GM18858 (cell line): ENCODE measurements at regions not wholly inside any gene's neighbourhood (a gene's known extent, or its start where the extent isn't known, plus 50 kb on each side); places are given as distances from the start of the nearest gene placed in this dataset.

ENCODE experiments used
- ATAC-seq: cut with Tn5 transposase; IDR thresholded peaks from one replicate; pipeline ENCODE4 v1.9.1; 2021; ENCODE audit not compliant: unreplicated experiment

DNA sequence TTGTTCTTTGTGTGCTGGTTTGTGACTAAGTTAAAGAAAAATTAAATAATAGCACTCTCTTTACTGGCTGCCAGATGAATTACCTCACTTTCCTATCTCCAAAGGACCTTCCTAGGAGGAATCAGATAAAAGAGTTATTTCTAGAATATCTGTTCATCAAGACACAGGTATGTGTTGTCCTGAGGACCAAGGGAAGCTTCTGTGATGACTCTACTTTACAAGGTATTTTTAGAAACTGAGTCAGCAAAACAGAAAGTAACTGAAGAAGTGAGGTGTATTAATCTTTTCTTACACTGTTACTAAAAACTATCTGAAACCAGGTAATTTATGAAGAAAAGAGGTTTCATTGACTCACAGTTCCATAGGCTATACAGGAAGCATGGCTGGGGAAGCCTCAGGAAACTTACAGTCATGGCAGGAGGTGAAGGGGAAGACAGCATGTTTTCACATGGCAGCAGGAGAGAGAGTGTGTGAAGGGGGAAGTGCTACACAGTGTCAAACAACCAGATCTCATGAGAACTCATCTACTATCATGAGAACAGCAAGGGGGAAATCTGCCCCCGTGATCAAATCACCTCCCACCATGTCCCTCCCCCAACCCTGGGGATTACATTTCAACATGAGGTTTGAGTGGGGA is 189.2 kb upstream of the DMAC1 start:
- no peak for ATAC-seq

- ATAC-seq: no peak
These were observed 185.1 kb upstream of the DMAC1 start for GRCh38 chr9:7984692-7985091.

DNA sequence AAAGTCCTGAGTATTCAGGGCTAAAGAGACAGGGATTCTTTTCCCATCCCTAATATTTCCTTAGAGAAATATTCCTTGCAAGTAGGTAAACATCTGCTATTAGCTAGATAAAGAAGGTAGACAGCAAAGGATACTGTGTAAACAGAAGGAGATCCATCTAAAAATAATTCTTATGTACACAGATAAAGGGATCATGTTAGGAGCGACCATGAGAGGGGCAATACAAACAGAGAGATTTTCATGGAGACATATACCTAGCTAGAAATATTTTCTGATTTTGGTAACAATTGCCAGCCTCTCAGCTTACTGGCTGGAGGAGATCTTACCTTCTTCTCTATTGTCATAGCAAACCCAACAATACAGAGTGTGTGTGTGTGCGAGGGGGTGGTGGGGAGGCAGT is 184.6 kb upstream of the DMAC1 start:
- ATAC-seq: no peak

GRCh38 chr9:7983490-7983889 is 183.9 kb upstream of the DMAC1 start:
- no peak for ATAC-seq

GRCh38 chr9:7982907-7983306 is 183.3 kb upstream of the DMAC1 start:
- ATAC-seq: no peak

DNA sequence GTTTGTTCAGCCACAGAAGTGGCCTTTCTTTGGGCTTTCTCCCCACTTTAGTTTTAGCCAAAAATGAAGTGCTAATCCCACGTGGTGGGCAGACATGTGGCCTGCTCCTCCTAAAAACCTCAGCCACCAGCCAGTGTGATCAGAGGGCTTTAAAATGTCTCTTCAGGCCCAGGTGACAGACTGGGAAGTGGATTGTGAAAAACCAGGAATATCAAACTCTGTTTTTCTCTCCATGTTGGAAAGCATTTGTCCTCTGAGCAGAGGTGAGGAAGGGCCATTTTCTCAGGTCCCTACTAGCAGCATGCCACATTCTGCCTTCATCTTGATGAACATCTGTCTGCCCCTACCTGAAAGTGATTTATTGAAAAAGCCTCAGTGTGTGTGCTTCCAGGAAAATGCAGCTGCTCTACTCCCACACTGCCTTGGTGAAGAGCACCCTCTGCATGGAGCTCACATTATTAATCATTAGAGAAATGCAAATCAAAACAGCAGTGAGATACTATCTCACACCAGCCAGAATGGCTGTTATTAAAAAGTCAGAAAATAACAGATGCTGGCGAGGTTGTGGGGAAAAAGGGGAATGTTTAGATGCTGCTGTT is 181.2 kb upstream of the DMAC1 start:
- no peak for ATAC-seq

- ATAC-seq: no peak
These were observed 180.5 kb upstream of the DMAC1 start for GRCh38 chr9:7980041-7980440.

GRCh38 chr9:7979611-7980010 is 180.0 kb upstream of the DMAC1 start:
- no peak for ATAC-seq

GRCh38 chr9:7977586-7977985 is 178.0 kb upstream of the DMAC1 start:
- no peak for ATAC-seq

DNA sequence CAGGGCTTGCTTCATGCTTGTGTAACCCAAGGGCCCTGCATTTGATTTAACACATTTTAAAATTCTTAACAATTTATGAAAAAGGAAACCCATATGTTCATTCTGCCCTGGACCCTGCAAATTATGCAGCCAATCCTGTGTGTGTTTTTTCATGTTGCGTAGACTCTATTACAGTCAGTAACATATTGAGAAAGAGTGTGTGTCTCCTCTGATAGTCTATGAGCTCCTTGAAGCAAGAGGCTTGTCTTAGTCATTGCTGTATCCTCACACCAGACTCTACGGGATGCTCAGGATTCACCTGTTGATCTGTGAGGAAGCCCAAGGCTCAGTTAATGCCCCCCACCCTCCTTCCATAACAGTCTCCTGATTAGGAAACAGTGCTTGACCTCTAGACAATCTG is 177.3 kb upstream of the DMAC1 start:
- no peak for ATAC-seq

DNA sequence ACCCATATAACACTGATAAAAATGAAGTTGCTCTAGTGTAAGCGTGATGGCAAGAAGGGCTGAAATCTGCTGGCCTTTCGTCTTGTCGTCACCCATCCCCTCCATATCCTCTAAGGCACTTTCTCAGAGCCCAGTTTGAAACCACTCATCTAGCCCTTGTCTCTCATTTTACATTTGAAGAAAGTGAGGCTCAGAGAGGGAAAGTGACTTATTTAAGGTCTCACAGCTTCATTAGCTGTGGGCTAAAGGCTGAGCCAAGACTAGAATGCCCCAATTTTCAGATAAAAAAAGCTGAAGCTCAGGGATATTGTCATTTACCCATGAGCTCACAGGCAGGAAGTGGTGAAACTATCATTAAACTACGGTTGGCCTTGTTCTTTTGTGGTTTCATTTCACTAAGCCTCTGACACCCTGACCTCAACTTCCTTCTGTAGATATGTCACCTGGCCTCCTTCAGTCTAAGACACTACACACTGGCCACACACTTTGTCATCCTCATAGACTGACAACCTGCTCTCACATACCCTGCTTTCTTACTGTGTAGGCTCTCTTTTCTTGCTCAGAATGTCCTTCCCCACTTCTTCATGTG is 176.7 kb upstream of the DMAC1 start:
- peak; percentile 96 for ATAC-seq

GRCh38 chr9:7975336-7975735 is 175.8 kb upstream of the DMAC1 start:
- ATAC-seq: no peak

GRCh38 chr9:7974335-7974960 is 174.9 kb upstream of the DMAC1 start:
- peak; percentile 18 for ATAC-seq

- no peak for ATAC-seq
These were observed 173.5 kb upstream of the DMAC1 start for GRCh38 chr9:7973123-7973522.

DNA sequence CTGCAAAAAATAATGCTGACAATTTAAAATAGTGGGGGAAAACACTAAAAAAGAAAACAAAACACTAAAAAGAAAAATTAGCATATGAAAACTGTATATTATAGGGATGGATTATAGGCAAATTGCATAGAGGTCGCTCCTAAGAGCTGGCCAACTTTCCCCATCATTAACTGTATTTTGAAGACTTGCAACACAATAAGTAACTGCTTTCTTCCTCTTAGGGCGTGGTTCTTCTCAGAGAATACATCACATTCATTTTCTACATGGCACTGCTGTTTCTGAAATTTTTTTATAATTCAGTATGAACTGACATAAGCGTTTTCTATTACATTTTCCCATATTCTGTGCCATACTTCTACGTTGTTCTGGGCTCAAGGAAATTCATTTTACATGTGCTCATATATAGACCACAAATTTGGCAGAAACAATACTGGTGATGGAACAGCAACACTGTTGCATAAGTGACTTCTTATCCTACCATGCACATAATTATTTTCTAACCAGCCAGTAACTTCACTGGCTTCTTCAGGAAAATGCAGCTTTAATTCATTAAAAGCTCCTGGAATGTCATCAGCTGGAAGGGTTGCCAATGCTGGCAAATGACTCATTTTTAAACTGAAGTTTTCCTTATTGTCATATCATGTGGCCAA is 171.2 kb upstream of the DMAC1 start:
- no peak for ATAC-seq

DNA sequence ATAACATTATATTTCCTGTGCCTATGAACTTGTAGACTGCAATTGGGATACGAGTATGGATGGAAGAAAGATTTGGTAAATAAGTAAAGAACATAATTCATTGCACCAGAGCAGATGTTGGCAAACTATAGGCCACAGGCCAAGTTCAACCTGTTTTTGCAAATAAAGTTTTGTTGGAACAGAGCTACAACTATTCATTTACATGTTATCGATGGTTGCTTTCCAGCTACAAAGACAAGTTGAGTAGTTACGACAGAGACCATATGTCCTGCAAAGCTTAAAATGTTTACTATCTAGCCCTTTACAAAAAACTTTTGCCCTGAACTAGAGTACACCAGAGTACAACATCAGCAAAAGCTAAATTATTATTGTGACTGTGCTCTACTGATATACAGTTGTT is 169.1 kb upstream of the DMAC1 start:
- no peak for ATAC-seq

GRCh38 chr9:7967851-7968250 is 168.3 kb upstream of the DMAC1 start:
- ATAC-seq: no peak

- no peak for ATAC-seq
These were observed 167.7 kb upstream of the DMAC1 start for GRCh38 chr9:7967093-7967827.

- ATAC-seq: no peak
These were observed 165.5 kb upstream of the DMAC1 start for GRCh38 chr9:7965063-7965462.

GRCh38 chr9:7963026-7963425 is 163.4 kb upstream of the DMAC1 start:
- ATAC-seq: no peak

- no peak for ATAC-seq
These were observed 161.5 kb upstream of the DMAC1 start for GRCh38 chr9:7961076-7961475.
